Activated CD8-positive, alpha-beta memory T cell treated with anti-CD3 and anti-CD28 coated beads for 1 hour (primary cell): ENCODE measurements at regions not wholly inside any gene's neighbourhood (a gene's known extent, or its start where the extent isn't known, plus 50 kb on each side); places are given as distances from the start of the nearest gene placed in this dataset.
"Not testable (repeated sequence)": the region's sequence is repeated elsewhere in the genome, so short reads cannot be mapped to it uniquely, and the experiment has no call there.

ENCODE experiments used
- DNase-seq, 2 donors: peaks; one replicate each; pipeline ENCODE4 v3.0.0-alpha.2; 2020; ENCODE audit warnings: low read depth in 1 of 2; ENCODE audit errors: extremely low read depth in 1 of 2

DNA sequence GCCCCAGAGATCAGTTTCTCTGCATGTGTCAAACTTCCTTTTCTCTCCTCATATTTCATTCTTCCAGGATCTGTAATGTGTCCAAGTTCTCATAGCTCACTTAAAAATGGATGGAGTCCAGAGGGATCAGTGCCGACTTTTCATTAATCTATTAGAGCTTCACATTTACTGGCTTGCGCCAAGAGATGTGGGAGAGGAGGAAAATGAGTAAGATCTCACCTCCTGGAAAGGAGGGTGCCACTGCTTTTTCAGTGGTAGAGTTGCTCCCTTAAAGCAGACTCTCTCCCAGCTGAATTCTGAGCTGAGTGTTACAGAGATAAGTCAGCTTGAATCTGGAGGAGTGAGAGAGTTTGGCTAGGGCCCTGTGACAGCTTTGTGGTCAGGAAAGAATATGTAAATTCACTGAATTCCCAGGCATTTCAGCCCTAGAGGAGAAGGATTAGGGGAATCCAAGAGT is 175.9 kb downstream of the SOX4 start:
- no peak for DNase-seq

DNA sequence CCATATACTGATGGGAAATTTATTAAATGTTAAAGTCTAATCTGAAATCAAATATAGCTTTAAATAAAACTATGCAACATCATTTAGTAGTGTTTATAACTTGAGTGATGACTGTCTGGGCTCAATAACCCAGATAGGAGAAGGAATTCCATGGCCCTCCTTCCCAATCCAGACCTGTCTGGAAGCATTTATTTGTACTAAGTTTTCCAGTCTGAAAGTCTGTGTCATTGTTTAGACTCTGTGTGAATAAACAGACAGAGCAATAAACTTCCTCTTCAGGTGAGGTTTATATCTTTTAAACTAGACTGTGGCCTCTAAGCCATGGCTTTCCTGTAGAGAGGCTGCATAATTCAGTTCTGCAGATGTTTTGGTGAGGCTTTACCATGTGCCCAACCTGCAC is 176.4 kb downstream of the SOX4 start:
- DNase-seq = no peak

DNA sequence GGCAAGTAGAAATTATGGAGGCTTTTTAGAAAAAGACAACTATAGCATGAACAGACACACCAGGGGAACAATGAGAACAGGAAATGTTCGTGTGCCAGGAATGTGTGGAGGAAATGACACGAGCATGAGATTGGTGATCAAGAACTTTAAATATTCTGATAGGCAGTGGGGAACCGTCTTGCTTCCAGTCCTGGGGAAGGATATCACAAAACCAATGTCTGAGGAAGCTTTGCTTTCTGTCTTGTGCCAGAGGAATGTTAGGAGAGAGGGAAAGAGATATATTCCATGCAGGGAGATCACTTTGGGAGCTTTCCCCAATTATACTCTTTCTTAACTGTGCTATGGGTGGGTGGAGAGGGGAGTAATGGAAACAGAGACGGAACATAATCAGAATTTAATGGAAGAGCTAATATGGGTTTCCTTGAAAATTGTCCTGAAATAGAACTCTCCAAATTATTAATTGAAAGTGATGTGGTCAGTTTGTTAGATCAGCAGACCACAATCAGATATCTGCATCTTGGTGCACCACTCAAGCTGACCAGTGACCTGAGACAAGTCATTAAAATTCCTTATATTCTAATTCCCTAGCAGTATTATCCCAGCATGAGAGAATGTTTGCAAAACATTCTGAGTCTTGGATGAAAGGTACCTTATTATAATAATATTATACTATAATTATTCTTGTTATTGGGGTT is 178.2 kb downstream of the SOX4 start:
- DNase-seq = no peak

DNA sequence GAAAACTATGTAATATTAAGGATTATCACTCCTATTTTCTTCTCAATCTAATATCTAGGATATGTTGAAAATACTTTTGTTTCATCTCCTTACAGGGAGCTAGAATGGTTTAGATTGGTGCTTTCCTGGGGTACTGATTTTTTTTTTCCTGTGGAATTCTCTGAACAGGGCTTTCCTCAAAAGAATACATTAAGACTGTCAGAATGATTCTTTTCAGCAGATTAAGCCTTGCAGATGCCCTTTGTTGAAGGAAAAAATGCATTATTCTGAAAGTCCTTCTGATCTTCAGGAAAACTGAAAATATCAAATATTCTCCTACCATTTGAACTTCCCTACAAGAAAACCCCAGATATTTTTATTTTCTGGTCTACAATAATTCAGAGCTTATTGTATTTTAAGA is 178.9 kb downstream of the SOX4 start:
- DNase-seq = no peak

DNA sequence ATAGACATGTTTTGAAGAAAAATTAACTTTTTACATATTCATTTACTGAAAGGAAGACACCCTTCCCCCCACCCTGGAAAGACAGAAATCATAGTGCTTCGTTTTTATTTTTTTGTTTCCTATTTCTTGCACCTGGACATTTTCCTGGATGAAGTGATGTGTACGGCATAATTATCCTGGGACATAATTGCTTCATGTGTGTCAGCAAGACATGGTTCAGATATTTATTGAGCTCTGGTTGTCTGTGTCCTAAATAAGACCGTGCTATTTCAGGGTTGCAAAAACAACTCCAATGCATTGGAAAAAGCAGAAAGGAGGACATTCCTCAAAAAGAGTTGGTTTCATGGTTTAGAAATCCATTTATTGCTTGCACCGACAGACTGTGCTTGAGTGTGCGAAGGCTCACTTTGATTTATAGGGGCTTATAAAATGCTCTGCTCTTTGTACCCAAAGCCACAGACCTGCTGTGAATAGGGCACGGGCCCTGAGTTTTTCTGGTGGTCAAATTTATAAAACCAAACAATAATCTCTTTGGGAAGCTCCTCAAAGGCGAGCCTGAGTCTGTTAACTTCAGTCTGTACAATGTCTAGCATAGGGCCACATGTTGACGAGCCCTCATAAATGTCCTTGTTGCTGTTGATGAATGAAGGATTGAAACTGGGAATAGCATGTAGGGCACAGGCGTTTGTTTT is 179.5 kb downstream of the SOX4 start:
- DNase-seq = no peak

DNA sequence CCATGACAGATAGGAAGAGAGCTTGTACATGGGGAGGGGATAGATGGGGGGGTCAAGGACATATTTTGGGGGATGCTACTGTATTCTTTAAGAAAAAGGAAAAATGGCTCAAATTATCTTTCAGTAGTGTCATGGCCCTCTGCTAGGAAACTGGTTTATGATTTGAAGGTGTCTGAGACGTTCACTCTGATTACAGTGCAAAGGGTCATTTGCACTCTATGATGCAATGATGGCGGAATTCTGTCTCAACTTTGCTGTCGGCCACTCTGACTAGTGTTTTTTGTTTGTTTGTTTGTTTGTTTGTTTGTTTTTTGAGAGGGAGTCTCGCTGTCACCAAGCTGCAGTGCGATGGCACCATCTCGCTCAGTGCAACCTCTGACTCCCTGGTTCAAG is 180.0 kb downstream of the SOX4 start:
- no peak for DNase-seq

DNA sequence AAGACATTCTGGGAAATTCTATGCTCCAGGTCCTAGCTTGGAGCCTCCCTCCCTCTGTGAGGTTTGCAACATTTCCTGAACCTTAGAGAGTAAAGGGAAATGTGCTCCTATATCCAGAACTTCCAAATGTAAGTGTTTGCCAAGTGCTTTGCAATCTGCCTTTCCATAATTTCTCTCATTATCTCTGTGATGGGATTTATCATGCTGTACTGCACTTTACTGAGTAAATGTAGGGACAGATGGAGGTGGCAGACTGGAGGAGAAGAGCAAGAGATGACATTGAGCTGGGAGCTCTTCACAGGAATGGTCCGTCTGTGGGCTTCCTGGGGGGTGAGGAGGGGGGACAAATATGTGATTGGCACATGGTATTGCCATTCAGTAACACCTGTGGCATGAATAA is 184.3 kb downstream of the SOX4 start:
- no peak for DNase-seq

DNA sequence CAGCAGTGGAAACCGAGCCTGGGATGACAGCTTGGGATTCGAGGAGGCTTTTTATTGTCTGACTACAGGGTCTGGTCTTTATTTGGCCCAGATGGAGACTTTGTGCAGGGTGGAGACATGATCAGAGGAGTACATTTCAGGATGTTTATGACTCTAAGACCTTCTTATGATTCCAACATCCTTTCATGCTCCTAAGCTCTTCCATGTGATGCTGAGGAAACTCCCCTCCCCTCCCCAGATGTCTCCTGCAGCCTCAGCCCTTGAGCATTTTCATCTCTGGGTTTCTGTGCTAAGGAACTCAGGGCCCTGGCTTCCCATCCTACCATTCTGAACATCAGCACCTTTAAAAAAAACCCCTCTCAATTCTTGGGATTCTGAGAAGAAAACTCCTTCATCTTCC is 186.6 kb downstream of the SOX4 start:
- no peak for DNase-seq

DNA sequence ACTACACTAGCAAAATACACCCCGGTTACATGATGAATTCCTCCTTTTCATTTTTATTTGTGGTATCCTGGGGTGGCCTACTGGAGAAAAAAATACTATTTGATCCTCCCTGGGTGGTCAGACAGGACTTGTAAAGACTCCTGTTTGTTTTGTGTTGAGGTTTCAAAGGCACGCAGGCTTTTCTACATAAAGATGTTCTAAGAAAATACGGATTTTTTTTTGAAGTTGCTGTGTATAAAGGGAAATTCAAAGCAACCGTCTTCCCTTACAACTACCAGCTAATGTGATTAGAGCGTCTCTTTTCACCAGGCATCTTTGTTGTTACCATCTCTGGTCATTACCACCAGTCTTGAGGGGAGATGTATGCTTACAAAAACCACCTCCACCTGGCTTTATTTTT is 187.1 kb downstream of the SOX4 start:
- DNase-seq = no peak

DNA sequence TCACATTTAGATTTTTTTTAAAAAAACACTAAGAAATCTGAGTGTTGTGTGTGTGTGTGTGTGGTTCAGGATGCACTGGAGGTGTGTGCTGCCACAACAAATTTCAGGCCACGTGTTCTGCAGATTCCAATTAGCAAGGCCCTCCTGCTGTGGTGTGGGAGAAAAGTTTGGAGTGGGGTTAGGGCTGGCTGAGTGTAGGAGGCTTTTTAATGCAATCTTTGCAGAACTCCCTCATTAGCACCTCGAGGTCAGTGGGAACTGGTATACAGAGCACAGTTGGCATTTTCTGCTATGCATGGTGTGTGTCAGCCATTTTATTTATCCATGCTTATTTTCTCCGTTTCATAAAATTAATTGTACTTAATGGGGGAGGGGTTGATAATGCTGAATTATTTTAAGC is 187.6 kb downstream of the SOX4 start:
- DNase-seq = no peak

DNA sequence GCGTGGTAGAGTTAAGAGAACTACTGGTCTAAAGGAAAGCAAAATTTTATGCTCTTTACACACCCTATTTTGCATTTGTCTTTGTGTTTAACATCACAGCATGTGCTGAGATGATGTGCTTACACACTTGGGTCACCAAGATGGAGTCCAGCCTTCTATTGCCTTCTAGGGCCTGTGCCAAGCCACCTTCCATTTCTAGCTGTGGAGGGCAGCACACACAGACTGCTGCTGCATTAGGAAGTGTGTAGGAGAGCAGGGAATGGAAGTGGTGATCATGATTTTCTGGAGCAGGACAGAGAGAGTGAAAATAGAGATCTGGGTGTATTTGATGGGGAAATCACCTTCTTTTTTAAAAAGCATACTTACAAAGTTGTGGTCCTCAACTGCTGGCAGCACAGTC is 191.6 kb downstream of the SOX4 start:
- DNase-seq = no peak

DNA sequence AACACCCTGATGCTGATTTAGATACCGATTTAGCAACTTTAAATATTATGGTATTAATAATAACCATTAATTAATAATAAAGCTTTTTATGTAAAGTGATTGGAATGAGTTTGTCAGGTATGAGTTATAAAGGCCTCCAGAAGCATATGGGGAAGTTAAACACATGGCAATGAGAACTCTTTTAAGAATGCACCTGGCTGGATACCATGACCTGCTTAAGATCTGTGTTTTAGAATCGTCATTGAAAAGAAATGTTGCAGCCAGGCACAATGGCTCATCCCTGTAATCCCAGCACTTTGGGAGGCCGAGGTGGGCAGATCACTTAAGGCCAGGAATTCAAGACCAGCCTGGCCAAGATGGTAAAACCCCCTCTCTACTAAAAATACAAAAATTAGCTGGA is 197.5 kb downstream of the SOX4 start:
- no peak for DNase-seq

DNA sequence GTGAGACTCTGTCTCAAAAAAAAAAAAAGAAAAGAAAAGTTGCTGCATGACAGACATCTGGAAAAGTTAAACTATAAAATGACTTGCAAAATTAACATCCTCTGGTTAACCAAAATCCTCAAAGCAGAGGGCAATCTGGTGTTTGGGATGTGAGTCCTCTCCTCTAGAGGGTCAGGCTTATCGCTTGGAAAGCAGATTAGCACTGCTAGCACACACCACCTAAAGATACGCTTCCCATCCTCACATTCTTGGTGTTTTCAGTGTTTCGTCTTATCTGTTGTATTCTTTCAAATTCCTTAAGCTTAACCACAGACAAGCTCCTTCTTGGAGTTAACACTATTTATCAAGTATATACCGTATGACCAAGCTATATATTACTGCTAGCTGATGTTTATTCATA is 198.0 kb downstream of the SOX4 start:
- DNase-seq = no peak

DNA sequence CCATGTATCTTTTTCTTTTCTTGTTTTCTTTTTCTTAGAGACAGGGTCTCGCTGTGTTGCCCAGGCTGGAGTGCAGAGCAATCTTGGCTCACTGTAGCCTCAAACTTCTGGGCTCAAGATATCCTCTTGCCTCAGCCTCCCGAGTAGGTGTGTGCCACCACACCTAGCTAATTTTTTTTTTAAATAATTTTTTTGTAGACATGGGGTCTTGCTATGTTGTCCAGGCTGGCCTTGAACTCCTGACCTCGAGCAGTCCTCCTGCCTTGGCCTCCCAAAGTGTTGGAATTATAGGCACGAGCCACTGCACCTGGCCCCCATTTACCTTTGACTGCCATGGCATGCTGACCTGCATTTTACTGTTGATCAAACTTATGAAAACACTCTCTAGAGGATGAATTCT is 198.6 kb downstream of the SOX4 start:
- DNase-seq = no peak

DNA sequence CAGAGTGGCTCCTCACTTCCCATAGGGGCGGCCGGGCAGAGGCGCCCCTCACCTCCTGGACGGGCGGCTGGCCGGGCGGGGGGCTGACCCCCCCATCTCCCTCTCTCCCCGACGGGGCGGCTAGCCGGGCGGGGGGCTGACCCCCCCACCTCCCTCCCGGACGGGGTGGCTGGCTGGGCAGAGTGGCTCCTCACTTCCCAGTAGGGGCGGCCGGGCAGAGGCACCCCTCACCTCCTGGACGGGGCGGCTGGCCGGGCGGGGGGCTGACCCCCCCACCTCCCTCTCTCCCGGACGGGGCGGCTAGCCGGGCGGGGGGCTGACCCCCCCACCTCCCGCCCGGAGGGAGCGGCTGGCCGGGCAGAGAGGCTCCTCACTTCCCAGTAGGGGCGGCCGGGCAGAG is 203.4 kb downstream of the SOX4 start:
- not testable (repeated sequence) for DNase-seq

DNA sequence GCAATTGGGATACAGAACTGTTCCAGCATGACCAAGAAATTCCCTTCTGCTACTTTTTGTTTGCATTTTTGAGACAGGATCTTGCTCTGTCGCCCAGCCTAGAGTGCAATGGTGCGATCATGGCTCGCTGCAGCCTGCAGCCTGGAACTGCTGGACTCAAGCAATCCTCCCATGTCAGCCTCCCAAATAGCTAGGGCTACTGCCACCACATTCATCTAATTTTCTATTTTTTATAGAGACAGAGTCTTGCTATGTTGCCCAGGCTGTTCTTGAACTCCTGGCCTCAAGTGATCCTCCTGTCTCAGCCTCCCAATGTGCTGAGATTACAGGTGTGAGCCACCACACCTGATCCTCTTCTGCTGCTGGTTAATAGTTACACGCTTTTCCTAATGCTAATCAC is 204.9 kb downstream of the SOX4 start:
- DNase-seq = no peak

DNA sequence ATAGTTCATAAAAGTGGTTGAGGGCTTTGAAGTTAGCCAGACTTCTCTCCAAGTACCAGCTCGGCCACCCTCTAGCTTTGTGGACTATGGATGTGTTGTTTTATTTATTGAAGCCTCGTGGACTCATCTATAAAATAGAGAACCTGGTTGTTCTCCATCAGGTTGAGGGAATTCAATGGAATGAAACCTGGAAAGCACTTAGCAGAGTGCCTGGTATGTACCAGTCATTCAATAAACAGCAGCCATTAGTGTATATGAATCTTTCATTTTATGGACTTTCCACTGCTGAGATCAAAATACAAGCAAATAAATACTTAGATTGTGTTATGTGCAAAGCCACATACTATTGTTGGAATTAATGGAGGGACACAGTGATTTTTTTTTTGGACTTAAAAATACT is 206.8 kb downstream of the SOX4 start:
- DNase-seq = no peak

DNA sequence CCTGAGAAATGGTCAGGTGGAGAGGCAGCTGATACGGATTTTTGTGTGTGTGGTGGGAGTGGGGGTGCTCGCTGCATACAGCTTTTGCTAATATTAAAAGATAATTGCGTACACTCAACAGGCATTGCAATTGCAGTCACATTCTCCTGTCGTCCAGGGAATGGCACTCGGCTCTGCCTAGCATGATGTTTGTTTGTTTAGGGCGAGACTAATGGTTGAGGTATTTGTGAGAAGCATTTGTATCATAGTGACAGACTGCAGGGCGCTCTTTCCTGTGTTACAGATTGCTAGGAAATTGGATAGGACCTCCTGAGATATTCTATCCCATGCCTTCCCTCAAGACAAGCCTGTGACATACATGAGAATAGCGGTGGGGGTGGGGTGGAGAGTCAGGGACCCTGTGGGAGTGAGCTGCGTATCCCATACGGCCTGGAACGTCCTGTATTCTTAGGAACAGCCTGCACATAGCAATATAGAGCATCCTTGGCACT is 207.4 kb downstream of the SOX4 start:
- no peak for DNase-seq

DNA sequence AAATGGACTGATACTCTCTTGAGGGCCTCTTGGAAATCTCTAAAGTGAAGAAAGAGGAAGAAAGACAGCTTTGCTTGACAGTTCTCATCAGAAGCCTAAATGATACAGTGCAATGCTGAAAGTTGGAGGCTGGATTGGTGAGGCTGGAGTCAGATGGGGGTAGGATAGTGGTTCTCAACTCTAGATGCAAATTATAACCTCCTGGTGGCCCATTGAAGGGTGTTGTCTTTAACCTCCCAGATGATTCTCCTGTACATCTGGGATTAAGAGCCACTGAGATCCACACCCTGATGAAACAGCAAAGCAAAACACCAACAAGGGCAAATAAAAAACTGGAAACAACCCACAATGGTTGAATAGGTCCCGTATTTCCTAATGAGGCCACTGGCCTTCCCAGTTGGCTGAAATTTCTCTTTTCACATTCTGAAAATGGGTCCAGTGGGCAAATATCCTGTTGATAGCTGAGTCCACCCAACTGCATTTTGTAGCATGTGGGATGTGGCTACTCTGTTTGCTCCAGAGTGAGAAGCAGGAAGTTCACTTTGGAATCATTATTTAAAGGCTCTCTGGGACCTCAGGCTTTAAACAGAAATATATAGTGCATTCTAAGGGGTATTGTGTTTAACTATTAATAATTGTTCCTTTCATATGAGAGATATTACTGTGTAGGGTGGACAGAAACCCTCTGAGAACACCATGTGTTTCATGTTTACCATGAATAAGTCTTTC is 208.1 kb downstream of the SOX4 start:
- no peak for DNase-seq

DNA sequence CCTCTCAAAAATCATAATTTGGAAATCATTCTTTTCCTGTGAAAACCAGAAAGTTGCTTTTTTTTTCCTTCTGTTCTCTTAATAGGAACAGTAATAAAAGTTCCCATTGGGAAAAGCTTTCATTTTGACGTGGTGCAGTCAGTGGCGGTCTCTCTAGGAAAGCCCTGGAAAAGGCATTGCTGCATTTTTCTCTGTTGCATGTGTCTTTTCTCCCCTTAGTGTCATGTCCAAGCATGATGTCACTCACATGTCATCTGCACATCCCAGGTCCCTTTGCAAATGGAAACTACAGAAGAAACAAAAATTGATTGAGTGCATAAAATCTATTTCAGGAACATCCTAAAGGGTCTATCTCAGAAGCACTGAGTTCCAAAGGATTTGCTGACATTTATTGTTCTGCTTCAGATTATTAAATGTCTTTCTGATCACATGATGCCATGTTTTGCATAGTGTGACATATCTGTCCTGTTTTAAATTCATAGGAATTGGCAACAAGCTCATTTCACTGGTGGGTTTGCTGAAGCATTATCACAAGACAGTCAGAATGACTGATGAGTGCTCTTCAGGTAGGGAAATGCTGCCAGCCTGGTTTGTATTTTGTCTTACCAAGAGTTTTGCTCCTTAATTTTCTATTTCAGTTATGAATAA is 208.7 kb downstream of the SOX4 start:
- DNase-seq = no peak

DNA sequence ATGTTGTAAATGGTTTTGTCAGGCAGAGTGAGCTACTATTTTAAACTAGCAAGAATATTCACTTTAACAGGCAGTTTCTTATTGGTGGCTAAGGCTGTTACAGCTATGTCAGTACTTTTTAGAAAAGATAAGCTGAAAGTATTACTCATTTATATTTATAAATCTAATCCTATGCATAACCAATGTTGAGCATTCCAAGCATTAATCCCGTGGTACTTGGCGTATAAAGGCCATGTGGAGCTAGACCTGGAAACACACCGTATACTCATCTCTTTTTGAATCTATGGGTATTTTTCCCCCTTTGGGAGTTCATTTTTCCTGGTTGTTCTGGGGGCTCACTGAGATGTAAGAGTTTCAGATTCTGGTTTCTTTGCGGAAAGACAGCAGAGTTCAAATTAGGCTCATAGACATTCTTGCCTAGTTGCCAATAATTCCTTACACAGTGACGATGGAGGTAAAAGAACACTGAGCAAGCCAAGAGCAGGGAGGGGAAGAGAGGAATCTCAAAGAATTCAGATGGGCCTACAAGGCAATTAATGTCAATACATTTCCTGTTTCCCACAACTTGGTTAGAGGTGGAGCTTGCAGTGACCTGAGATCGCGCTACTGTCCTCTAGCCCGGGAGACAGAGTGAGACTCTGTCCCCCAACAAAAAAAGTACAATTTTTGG is 211.5 kb downstream of the SOX4 start:
- DNase-seq = no peak
